MM.1S (cell line): ENCODE measurements at regions not wholly inside any gene's neighbourhood (a gene's known extent, or its start where the extent isn't known, plus 50 kb on each side); places are given as distances from the start of the nearest gene placed in this dataset.

ENCODE experiments used
- DNase-seq: peaks from one replicate; pipeline ENCODE4 v3.0.0-alpha.2; 2015
- H2AFZ ChIP-seq: fragments of 300-600 bp; sonication (generic); 2 replicates; pipeline ENCODE4 v1.6.0; 2016; ENCODE audit warnings: antibody characterized with exemption, low read length
- H3F3A ChIP-seq: fragments of 300-600 bp; sonication (generic); 2 replicates; pipeline ENCODE4 v1.6.1; 2016; ENCODE audit warnings: mild to moderate bottlenecking, antibody characterized with exemption, low read length, moderate library complexity, mixed read lengths; ENCODE audit not compliant: insufficient read depth
- H3K27ac ChIP-seq: fragments of 300-600 bp; sonication (generic); 2 replicates; pipeline ENCODE4 v1.5.1; 2016; ENCODE audit warnings: mild to moderate bottlenecking, low read length
- H3K27me3 ChIP-seq: fragments of 300-600 bp; sonication (generic); replicated peaks from 2 replicates; pipeline ENCODE4 v1.6.0; 2016; ENCODE audit warnings: low read length; ENCODE audit not compliant: insufficient read depth
- H3K36me3 ChIP-seq: fragments of 300-600 bp; sonication (generic); replicated peaks from 2 replicates; pipeline ENCODE4 v1.6.1; 2016; ENCODE audit warnings: mild to moderate bottlenecking, low read length, mixed read lengths; ENCODE audit not compliant: insufficient read depth
- H3K4me1 ChIP-seq: fragments of 300-600 bp; sonication (generic); 2 replicates; pipeline ENCODE4 v1.6.1; 2016; ENCODE audit warnings: low read length, mixed read lengths
- H3K4me2 ChIP-seq: fragments of 300-600 bp; sonication (generic); 2 replicates; pipeline ENCODE4 v1.6.0; 2016; ENCODE audit warnings: low read depth, low read length
- H3K4me3 ChIP-seq: fragments of 300-600 bp; sonication (generic); 2 replicates; pipeline ENCODE4 v1.5.1; 2016; ENCODE audit warnings: low read length, mixed read lengths
- H3K79me2 ChIP-seq: fragments of 300-600 bp; sonication (generic); 2 replicates; pipeline ENCODE4 v1.6.1; 2016; ENCODE audit warnings: mixed run types, low read length, mixed read lengths
- H3K9ac ChIP-seq: fragments of 300-600 bp; sonication (generic); 2 replicates; pipeline ENCODE4 v1.6.1; 2016; ENCODE audit warnings: low read length, mixed read lengths
- H3K9me2 ChIP-seq: fragments of 300-600 bp; sonication (generic); replicated peaks from 2 replicates; pipeline ENCODE4 v1.6.1; 2016; ENCODE audit warnings: mild to moderate bottlenecking, low read length, mixed read lengths; ENCODE audit not compliant: insufficient read depth
- H3K9me3 ChIP-seq: fragments of 300-600 bp; sonication (generic); replicated peaks from 2 replicates; pipeline ENCODE4 v1.6.1; 2016; ENCODE audit warnings: mild to moderate bottlenecking, low read length, mixed read lengths; ENCODE audit not compliant: insufficient read depth
- H4K20me1 ChIP-seq: fragments of 300-600 bp; sonication (generic); 2 replicates; pipeline ENCODE4 v1.6.1; 2016; ENCODE audit warnings: mild to moderate bottlenecking, low read length, moderate library complexity, mixed read lengths; ENCODE audit not compliant: insufficient read depth
- CTCF ChIP-seq: fragments of 300-600 bp; sonication (generic); IDR thresholded peaks from 2 replicates; pipeline ENCODE4 v1.5.1; 2016; ENCODE audit warnings: antibody characterized with exemption, low read length, mixed read lengths
- EZH2 ChIP-seq: fragments of 300-600 bp; sonication (generic); optimal IDR thresholded peaks from 2 replicates; pipeline ENCODE3; 2017; ENCODE audit warnings: low read depth, mild to moderate bottlenecking, antibody characterized with exemption, low read length, mixed read lengths
- EZH2phosphoT487 ChIP-seq: fragments of 300-600 bp; sonication (generic); IDR thresholded peaks from 2 replicates; pipeline ENCODE4 v1.6.1; 2018; ENCODE audit warnings: antibody characterized with exemption, low read length

GRCh38 chr4:26084414-26084813 is 170.4 kb downstream of the SMIM20 start:
- Histone ChIP-seq H2AFZ (no peak overlapping the region), H3K4me2 (no peak overlapping the region), H3K27ac (no peak overlapping the region), H3F3A (no peaks in the 10 kb centered on the region), H3K9ac (no peak overlapping the region), H3K9me3 (no peaks in the 10 kb centered on the region), H3K79me2 (no peaks in the 10 kb centered on the region), H3K9me2 (no peaks in the 10 kb centered on the region), H3K4me3 (no peak overlapping the region), H3K36me3 (no peaks in the 10 kb centered on the region), H3K27me3 (no peaks in the 10 kb centered on the region), H4K20me1 (no peaks in the 10 kb centered on the region), H3K4me1 (no peaks in the 10 kb centered on the region)
- no peak for DNase-seq
- no peak for TF ChIP-seq CTCF
- no peak for TF ChIP-seq EZH2
- TF ChIP-seq EZH2phosphoT487, result no peak

GRCh38 chr4:26085551-26085950 is 171.5 kb downstream of the SMIM20 start:
- Histone ChIP-seq H3K4me2 (no peak overlapping the region), H3F3A (no peaks in the 10 kb centered on the region), H3K36me3 (no peaks in the 10 kb centered on the region), H4K20me1 (no peaks in the 10 kb centered on the region), H3K79me2 (no peaks in the 10 kb centered on the region), H3K27ac (no peak overlapping the region), H3K9me3 (no peaks in the 10 kb centered on the region), H3K9me2 (no peaks in the 10 kb centered on the region), H3K4me3 (no peak overlapping the region), H3K4me1 (no peaks in the 10 kb centered on the region), H3K27me3 (no peaks in the 10 kb centered on the region), H2AFZ (no peak overlapping the region), H3K9ac (no peak overlapping the region)
- no peak for TF ChIP-seq EZH2phosphoT487
- TF ChIP-seq CTCF, result no peak
- no peak for TF ChIP-seq EZH2
- no peak for DNase-seq

- H3K9me3 ChIP-seq, result no peaks in the 10 kb centered on the region
- H3K27ac ChIP-seq, result no peak overlapping the region
- H3K4me2 ChIP-seq, result no peak overlapping the region
- H3F3A ChIP-seq, result no peaks in the 10 kb centered on the region
- DNase-seq, result no peak
- no peaks in the 10 kb centered on the region for H3K4me1 ChIP-seq
- H3K36me3 ChIP-seq, result no peaks in the 10 kb centered on the region
- no peaks in the 10 kb centered on the region for H4K20me1 ChIP-seq
- no peaks in the 10 kb centered on the region for H3K79me2 ChIP-seq
- H3K4me3 ChIP-seq, result no peak overlapping the region
- no peak overlapping the region for H3K9ac ChIP-seq
- no peaks in the 10 kb centered on the region for H3K27me3 ChIP-seq
- TF ChIP-seq EZH2phosphoT487, result no peak
- TF ChIP-seq CTCF, result no peak
- TF ChIP-seq EZH2, result no peak
- no peaks in the 10 kb centered on the region for H3K9me2 ChIP-seq
- H2AFZ ChIP-seq, result no peak overlapping the region
Measured at GRCh38 chr4:26086621-26087441, 172.8 kb downstream of the SMIM20 start.
